ENCODE measurements at regions not wholly inside any gene's neighbourhood (a gene's known extent, or its start where the extent isn't known, plus 50 kb on each side); places are given as distances from the start of the nearest gene placed in this dataset.

GRCh38 chr2:155350783-155351580 is 652.5 kb downstream of the KCNJ3 start:
- no peak for DNase-seq
- intact Hi-C loops (cut with DNase I; ENCODE audit: low total_unique reads), result no loop called here
- TF ChIP-seq CTCF (IDR thresholded peaks at IDR 0.05), result no peak

GRCh38 chr2:155332016-155332415 is 633.5 kb downstream of the KCNJ3 start:
- Histone ChIP-seq H3K27ac (no peak overlapping the region), H3K9me3 (no peaks in the 10 kb centered on the region), H3K27me3 (no peaks in the 10 kb centered on the region), H3K4me1 (no peaks in the 10 kb centered on the region), H3K36me3 (no peaks in the 10 kb centered on the region), H3K4me3 (no peak overlapping the region)
- TF ChIP-seq CTCF (IDR thresholded peaks at IDR 0.05), result no peak
- intact Hi-C loops (cut with DNase I; ENCODE audit: low total_unique reads), result no loop called here
- no peak for DNase-seq

More at GRCh38 chr2:155350783-155351580, 652.5 kb downstream of the KCNJ3 start:
- H3K4me1 ChIP-seq, result no peaks in the 10 kb centered on the region
- no peaks in the 10 kb centered on the region for H3K9me3 ChIP-seq
- no peak overlapping the region for H3K4me3 ChIP-seq
- no peak overlapping the region for H3K27ac ChIP-seq
- no peaks in the 10 kb centered on the region for H3K36me3 ChIP-seq
- H3K27me3 ChIP-seq, result no peaks in the 10 kb centered on the region

- H3K9me3 ChIP-seq, result no peaks in the 10 kb centered on the region
- no peak for DNase-seq
- H3K27ac ChIP-seq, result no peak overlapping the region
- TF ChIP-seq CTCF (IDR thresholded peaks at IDR 0.05), result no peak
- H3K27me3 ChIP-seq, result no peaks in the 10 kb centered on the region
- no peak overlapping the region for H3K4me3 ChIP-seq
- no peaks in the 10 kb centered on the region for H3K36me3 ChIP-seq
- intact Hi-C loops (cut with DNase I; ENCODE audit: low total_unique reads), result no loop called here
- H3K4me1 ChIP-seq, result no peaks in the 10 kb centered on the region
Measured at GRCh38 chr2:155320236-155320635, 621.7 kb downstream of the KCNJ3 start.

GRCh38 chr2:155318710-155319109 is 620.2 kb downstream of the KCNJ3 start:
- Histone ChIP-seq H3K9me3 (no peaks in the 10 kb centered on the region), H3K36me3 (no peaks in the 10 kb centered on the region), H3K27me3 (no peaks in the 10 kb centered on the region), H3K4me1 (no peaks in the 10 kb centered on the region), H3K27ac (no peak overlapping the region), H3K4me3 (no peak overlapping the region)
- intact Hi-C loops (cut with DNase I; ENCODE audit: low total_unique reads), result no loop called here
- DNase-seq, result no peak
- TF ChIP-seq CTCF (IDR thresholded peaks at IDR 0.05), result no peak

- H3K9me3 ChIP-seq, result no peaks in the 10 kb centered on the region
- no peak overlapping the region for H3K27ac ChIP-seq
- H3K36me3 ChIP-seq, result no peaks in the 10 kb centered on the region
- no peak for TF ChIP-seq CTCF (IDR thresholded peaks at IDR 0.05)
- intact Hi-C loops (cut with DNase I; ENCODE audit: low total_unique reads), result no loop called here
- no peaks in the 10 kb centered on the region for H3K27me3 ChIP-seq
- H3K4me3 ChIP-seq, result no peak overlapping the region
- no peaks in the 10 kb centered on the region for H3K4me1 ChIP-seq
- DNase-seq, result no peak
Measured at GRCh38 chr2:155315768-155316167, 617.3 kb downstream of the KCNJ3 start.
